Mucosa of descending colon (tissue), 3 donors: ENCODE measurements at regions not wholly inside any gene's neighbourhood (a gene's known extent, or its start where the extent isn't known, plus 50 kb on each side); places are given as distances from the start of the nearest gene placed in this dataset.

ENCODE experiments used
- ATAC-seq: fragments of 200-7000 bp; cut with Tn5 transposase; one replicate; pipeline ENCODE4 v1.9.1; 2020; ENCODE audit warnings: mild to moderate bottlenecking, moderate library complexity
- DNase-seq, 3 donors: peaks; one replicate each; pipeline ENCODE4 v3.0.0-alpha.2; 2020
- H3K36me3 ChIP-seq: fragments of 200-600 bp; one replicate; pipeline ENCODE4 v1.8.0; 2021; ENCODE audit warnings: low read depth, mild to moderate bottlenecking
- H3K4me1 ChIP-seq: fragments of 200-600 bp; one replicate; pipeline ENCODE4 v1.8.0; 2021; ENCODE audit warnings: low read depth, mild to moderate bottlenecking
- H3K4me3 ChIP-seq: fragments of 200-600 bp; one replicate; pipeline ENCODE4 v1.8.0; 2021; ENCODE audit warnings: mild to moderate bottlenecking
- H3K9me3 ChIP-seq: fragments of 200-600 bp; one replicate; pipeline ENCODE4 v1.8.0; 2021; ENCODE audit warnings: mild to moderate bottlenecking
- CTCF ChIP-seq: fragments of 200-600 bp; IDR thresholded peaks from one replicate; pipeline ENCODE4 v1.8.0; 2022; ENCODE audit warnings: antibody characterized with exemption, mild to moderate bottlenecking
- intact Hi-C, 2 donors: fragments of 100-400 bp; cut with DNase I in 1 of 2; cut with micrococcal nuclease in 1 of 2; formaldehyde crosslinking; loops; one replicate each; pipeline versions ENCODE4 v1.11.0 to v1.11.1; 2022; cut with DNase I, micrococcal nuclease
- donor health status: DM: no; HTN: no; CAD: no; lungs with moderate emphysema.
- donor health status: DM: no; HTN: no; CAD: no.
- donor health status: DM: no; HTN: yes; CAD: no.

- Histone ChIP-seq H3K36me3 (no peaks in the 10 kb centered on the region), H3K4me1 (no peaks in the 10 kb centered on the region), H3K4me3 (no peak overlapping the region), H3K9me3 (no peaks in the 10 kb centered on the region)
- no peak for ATAC-seq
- TF ChIP-seq CTCF = no peak
- DNase-seq = no peak
- intact Hi-C loops = no loop called here
These were observed 259.6 kb downstream of the BTG1 start for GRCh38 chr12:91885851-91886731.

GRCh38 chr12:91884230-91884629 is 261.4 kb downstream of the BTG1 start:
- no peaks in the 10 kb centered on the region for H3K36me3 ChIP-seq
- ATAC-seq (no peak), DNase-seq (no peak)
- no peaks in the 10 kb centered on the region for H3K4me1 ChIP-seq
- TF ChIP-seq CTCF = no peak
- no peak overlapping the region for H3K4me3 ChIP-seq
- H3K9me3 ChIP-seq = no peaks in the 10 kb centered on the region
- intact Hi-C loops = no loop called here

GRCh38 chr12:91883811-91884210 is 261.8 kb downstream of the BTG1 start:
- TF ChIP-seq CTCF = no peak
- intact Hi-C loops = no loop called here
- Histone ChIP-seq H3K4me1 (no peaks in the 10 kb centered on the region), H3K4me3 (no peak overlapping the region), H3K36me3 (no peaks in the 10 kb centered on the region), H3K9me3 (no peaks in the 10 kb centered on the region)
- DNase-seq (no peak), ATAC-seq (no peak)

GRCh38 chr12:91882910-91883309 is 262.7 kb downstream of the BTG1 start:
- H3K4me1 ChIP-seq = peaks cover 3% of the 10 kb centered on the region
- ATAC-seq = no peak
- H3K9me3 ChIP-seq = no peaks in the 10 kb centered on the region
- H3K36me3 ChIP-seq = no peaks in the 10 kb centered on the region
- no peak for DNase-seq
- H3K4me3 ChIP-seq = no peak overlapping the region
- intact Hi-C loops = no loop called here
- TF ChIP-seq CTCF = no peak

GRCh38 chr12:91880528-91880927 is 265.1 kb downstream of the BTG1 start:
- TF ChIP-seq CTCF = no peak
- no peak for ATAC-seq
- Histone ChIP-seq H3K9me3 (no peaks in the 10 kb centered on the region), H3K4me3 (no peak overlapping the region), H3K36me3 (no peaks in the 10 kb centered on the region), H3K4me1 (peaks cover 6% of the 10 kb centered on the region)
- no peak for DNase-seq
- intact Hi-C loops = no loop called here
